Gastroesophageal sphincter (tissue), 3 donors: ENCODE measurements at regions not wholly inside any gene's neighbourhood (a gene's known extent, or its start where the extent isn't known, plus 50 kb on each side); places are given as distances from the start of the nearest gene placed in this dataset.

Experiments
- EP300 ChIP-seq: sonication (generic); formaldehyde crosslinking; IDR thresholded peaks from one replicate; pipeline ENCODE4 v1.6.1; 2017; ENCODE audit warnings: antibody characterized with exemption, mild to moderate bottlenecking
- POLR2A ChIP-seq, 2 donors: fragments of 450-650 bp; IDR thresholded peaks; one replicate each; pipeline ENCODE4 v1.6.1; 2017; ENCODE audit warnings: antibody characterized with exemption in 2 of 2, mild to moderate bottlenecking in 2 of 2, moderate library complexity in 1 of 2
- POLR2AphosphoS5 ChIP-seq: sonication (generic); formaldehyde crosslinking; IDR thresholded peaks from one replicate; pipeline ENCODE4 v1.6.1; 2017; ENCODE audit warnings: antibody characterized with exemption
- TF ChIP-seq, protein P1 (sequence below), 4 experiments: fragments of 200-600 bp in 2 of 4; fragments of 450-650 bp in 2 of 4; sonication (generic) in 1 of 4; IDR thresholded peaks; one replicate each; pipeline ENCODE4 v1.5.1; 2017 to 2019; ENCODE audit warnings: antibody characterized with exemption in 4 of 4, mild to moderate bottlenecking in 2 of 4, moderate library complexity in 2 of 4

GRCh38 chr7:47000561-47000960 lies 581.4 kb downstream of the TNS3 start:
- TF ChIP-seq, protein P1, sequence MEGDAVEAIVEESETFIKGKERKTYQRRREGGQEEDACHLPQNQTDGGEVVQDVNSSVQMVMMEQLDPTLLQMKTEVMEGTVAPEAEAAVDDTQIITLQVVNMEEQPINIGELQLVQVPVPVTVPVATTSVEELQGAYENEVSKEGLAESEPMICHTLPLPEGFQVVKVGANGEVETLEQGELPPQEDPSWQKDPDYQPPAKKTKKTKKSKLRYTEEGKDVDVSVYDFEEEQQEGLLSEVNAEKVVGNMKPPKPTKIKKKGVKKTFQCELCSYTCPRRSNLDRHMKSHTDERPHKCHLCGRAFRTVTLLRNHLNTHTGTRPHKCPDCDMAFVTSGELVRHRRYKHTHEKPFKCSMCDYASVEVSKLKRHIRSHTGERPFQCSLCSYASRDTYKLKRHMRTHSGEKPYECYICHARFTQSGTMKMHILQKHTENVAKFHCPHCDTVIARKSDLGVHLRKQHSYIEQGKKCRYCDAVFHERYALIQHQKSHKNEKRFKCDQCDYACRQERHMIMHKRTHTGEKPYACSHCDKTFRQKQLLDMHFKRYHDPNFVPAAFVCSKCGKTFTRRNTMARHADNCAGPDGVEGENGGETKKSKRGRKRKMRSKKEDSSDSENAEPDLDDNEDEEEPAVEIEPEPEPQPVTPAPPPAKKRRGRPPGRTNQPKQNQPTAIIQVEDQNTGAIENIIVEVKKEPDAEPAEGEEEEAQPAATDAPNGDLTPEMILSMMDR (IDR thresholded peaks at IDR 0.05): no peak
- TF ChIP-seq POLR2A (IDR thresholded peaks at IDR 0.05) (no peak), POLR2AphosphoS5 (no peak), EP300 (no peak)
